ENCODE measurements at regions not wholly inside any gene's neighbourhood (a gene's known extent, or its start where the extent isn't known, plus 50 kb on each side); places are given as distances from the start of the nearest gene placed in this dataset.

GRCh38 chr16:85991425-85991824 lies 92.5 kb downstream of the IRF8 start:
- TF ChIP-seq CTCF (IDR thresholded peaks at IDR 0.05) (no peak), EZH2phosphoT487 (IDR thresholded peaks at IDR 0.05) (no peak), EZH2 (IDR thresholded peaks at IDR 0.05) (no peak)

All from neural progenitor cell (in vitro differentiated cells).